Fibroblast of lung (primary cell): ENCODE measurements at regions not wholly inside any gene's neighbourhood (a gene's known extent, or its start where the extent isn't known, plus 50 kb on each side); places are given as distances from the start of the nearest gene placed in this dataset.

Source experiments
- CTCF ChIP-seq, 2 donors: IDR thresholded peaks in 1 of 2; conservative IDR thresholded peaks in 1 of 2; 1 replicate in 1 of 2; 2 replicates in 1 of 2; pipeline ENCODE4 v1.5.1; 2011 to 2012; ENCODE audit warnings: low read length in 2 of 2, control low read depth in 1 of 2, inconsistent platforms in 1 of 2, low read depth in 1 of 2, mild to moderate bottlenecking in 1 of 2
- EZH2 ChIP-seq: IDR thresholded peaks from 2 replicates; pipeline ENCODE4 v1.5.1; 2012; ENCODE audit warnings: low read length, control low read depth, mild to moderate bottlenecking; ENCODE audit errors: missing control alignments

GRCh38 chr12:31832740-31833729 is 104.2 kb upstream of the AMN1 start:
- no peak for TF ChIP-seq CTCF (conservative IDR thresholded peaks at IDR 0.05 in 1 of 2, IDR thresholded peaks at IDR 0.05 in 1 of 2; ENCODE audit: low read depth in 1 of 2, low read length in 2 of 2)
- TF ChIP-seq EZH2 = no peak
